Glomerular endothelial cell (primary cell): ENCODE measurements at regions not wholly inside any gene's neighbourhood (a gene's known extent, or its start where the extent isn't known, plus 50 kb on each side); places are given as distances from the start of the nearest gene placed in this dataset.

Experiments used
- DNase-seq: peaks from one replicate; pipeline ENCODE4 v3.0.0-alpha.2; 2011; ENCODE audit warnings: low read depth, low spot score; ENCODE audit errors: extremely low read depth

GRCh38 chr2:144248350-144249034, 271.4 kb downstream of the ZEB2 start:
- no peak for DNase-seq

- no peak for DNase-seq
Observed at GRCh38 chr2:144244938-144245337, 275.0 kb downstream of the ZEB2 start.

- no peak for DNase-seq
Observed at GRCh38 chr2:144242311-144242710, 277.6 kb downstream of the ZEB2 start.

- DNase-seq, result no peak
Observed at GRCh38 chr2:144241801-144242200, 278.1 kb downstream of the ZEB2 start.

GRCh38 chr2:144240656-144241339, 279.1 kb downstream of the ZEB2 start:
- DNase-seq, result no peak

- no peak for DNase-seq
Observed at GRCh38 chr2:144239726-144240125, 280.2 kb downstream of the ZEB2 start.

- no peak for DNase-seq
Observed at GRCh38 chr2:144239306-144239705, 280.6 kb downstream of the ZEB2 start.

- no peak for DNase-seq
Observed at GRCh38 chr2:144237830-144238627, 281.9 kb downstream of the ZEB2 start.

- DNase-seq, result no peak
Observed at GRCh38 chr2:144237108-144237507, 282.8 kb downstream of the ZEB2 start.

GRCh38 chr2:144235050-144235449, 284.9 kb downstream of the ZEB2 start:
- no peak for DNase-seq

- DNase-seq, result no peak
Observed at GRCh38 chr2:144234542-144234871, 285.4 kb downstream of the ZEB2 start.

GRCh38 chr2:144233733-144234541, 286.0 kb downstream of the ZEB2 start:
- no peak for DNase-seq

GRCh38 chr2:144233317-144233716, 286.6 kb downstream of the ZEB2 start:
- DNase-seq, result no peak

GRCh38 chr2:144230448-144231085, 289.4 kb downstream of the ZEB2 start:
- no peak for DNase-seq

GRCh38 chr2:144230033-144230432, 289.9 kb downstream of the ZEB2 start:
- DNase-seq, result no peak

GRCh38 chr2:144229296-144229695, 290.6 kb downstream of the ZEB2 start:
- no peak for DNase-seq

GRCh38 chr2:144227427-144228105, 292.4 kb downstream of the ZEB2 start:
- no peak for DNase-seq

GRCh38 chr2:144225076-144225475, 294.8 kb downstream of the ZEB2 start:
- no peak for DNase-seq

GRCh38 chr2:144224472-144224871, 295.4 kb downstream of the ZEB2 start:
- DNase-seq, result no peak

- DNase-seq, result no peak
Observed at GRCh38 chr2:144219979-144220378, 299.9 kb downstream of the ZEB2 start.
